Loucy (cell line): ENCODE measurements at regions not wholly inside any gene's neighbourhood (a gene's known extent, or its start where the extent isn't known, plus 50 kb on each side); places are given as distances from the start of the nearest gene placed in this dataset.

Experiments
- H2AFZ ChIP-seq: fragments of 200-600 bp; sonication (generic); 2 replicates; pipeline ENCODE4 v1.6.0; 2016; ENCODE audit warnings: antibody characterized with exemption, mild to moderate bottlenecking, low read length, moderate library complexity
- H3F3A ChIP-seq: fragments of 200-600 bp; 2 replicates; pipeline ENCODE4 v1.6.0; 2016; ENCODE audit warnings: antibody characterized with exemption, low read depth, mild to moderate bottlenecking
- H3K27me3 ChIP-seq: fragments of 200-600 bp; sonication (generic); 2 replicates; pipeline ENCODE4 v1.6.1; 2014; ENCODE audit warnings: low read length, mild to moderate bottlenecking; ENCODE audit not compliant: insufficient read depth, poor library complexity, severe bottlenecking
- H3K36me3 ChIP-seq: fragments of 200-600 bp; sonication (generic); 2 replicates; pipeline ENCODE4 v1.6.1; 2016; ENCODE audit warnings: low read length; ENCODE audit not compliant: insufficient read depth
- H3K4me1 ChIP-seq: fragments of 200-600 bp; sonication (generic); 2 replicates; pipeline ENCODE4 v1.5.1; 2014; ENCODE audit warnings: low read length, mild to moderate bottlenecking; ENCODE audit not compliant: insufficient read depth, poor library complexity, severe bottlenecking
- H3K4me2 ChIP-seq: fragments of 200-600 bp; sonication (generic); 2 replicates; pipeline ENCODE4 v1.6.0; 2014; ENCODE audit warnings: antibody characterized with exemption, low read length, low read depth, mild to moderate bottlenecking; ENCODE audit not compliant: poor library complexity, severe bottlenecking
- H3K4me3 ChIP-seq: fragments of 200-600 bp; sonication (generic); 2 replicates; pipeline ENCODE4 v1.5.1; 2014; ENCODE audit warnings: low read length, mild to moderate bottlenecking, mixed read lengths; ENCODE audit not compliant: poor library complexity, severe bottlenecking
- H3K79me2 ChIP-seq: fragments of 200-600 bp; sonication (generic); 2 replicates; pipeline ENCODE4 v1.6.1; 2014; ENCODE audit warnings: low read length; ENCODE audit not compliant: insufficient read depth
- H3K9ac ChIP-seq: fragments of 200-600 bp; sonication (generic); 2 replicates; pipeline ENCODE4 v1.6.0; 2014; ENCODE audit warnings: mild to moderate bottlenecking, low read depth, low read length, moderate library complexity; ENCODE audit not compliant: poor library complexity, severe bottlenecking
- H3K9me2 ChIP-seq: fragments of 200-600 bp; sonication (generic); replicated peaks from 2 replicates; pipeline ENCODE4 v1.6.1; 2016; ENCODE audit warnings: low read depth, low read length, mixed read lengths
- H3K9me3 ChIP-seq: fragments of 200-600 bp; sonication (generic); 2 replicates; pipeline ENCODE4 v1.6.1; 2014; ENCODE audit warnings: mild to moderate bottlenecking, antibody characterized with exemption, low read length, low read depth; ENCODE audit not compliant: insufficient read depth
- H4K20me1 ChIP-seq: fragments of 200-600 bp; sonication (generic); 2 replicates; pipeline ENCODE4 v1.6.0; 2014; ENCODE audit warnings: antibody characterized with exemption, low read length, mild to moderate bottlenecking; ENCODE audit not compliant: insufficient read depth, poor library complexity, severe bottlenecking
- CTCF ChIP-seq: fragments of 200-600 bp; sonication (generic); conservative IDR thresholded peaks from 2 replicates; pipeline ENCODE4 v1.5.1; 2014; ENCODE audit warnings: mild to moderate bottlenecking, antibody characterized with exemption, low read length
- EZH2phosphoT487 ChIP-seq: fragments of 200-600 bp; IDR thresholded peaks from 2 replicates; pipeline ENCODE4 v1.6.1; 2018; ENCODE audit warnings: antibody characterized with exemption, mild to moderate bottlenecking, moderate library complexity, borderline replicate concordance

DNA sequence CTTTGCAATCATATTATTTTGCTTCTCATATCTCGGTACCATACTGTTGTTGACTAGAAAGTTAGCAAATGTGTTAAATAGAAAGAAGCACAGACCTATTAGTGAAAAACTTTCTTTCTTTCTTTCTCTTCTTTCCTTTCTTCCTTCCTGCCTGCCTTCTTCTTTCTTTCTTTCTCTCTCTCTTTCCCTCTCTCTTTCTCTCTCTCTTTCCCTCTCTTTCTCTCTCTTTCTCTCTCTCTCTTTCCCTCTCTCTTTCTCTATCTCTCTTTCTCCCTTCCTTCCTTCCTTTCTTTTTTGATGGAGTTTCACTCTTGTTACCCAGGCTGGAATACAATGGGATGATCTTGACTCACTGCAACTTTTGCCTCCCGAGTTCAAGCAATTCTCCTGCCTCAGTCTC, 1160.6 kb downstream of the GATA3 start:
- Histone ChIP-seq H3K4me1 (no peaks in the 10 kb centered on the region), H3K79me2 (no peaks in the 10 kb centered on the region), H3K9me3 (no peaks in the 10 kb centered on the region), H3K4me2 (no peak overlapping the region), H3K4me3 (no peak overlapping the region), H3K9me2 (no peaks in the 10 kb centered on the region), H3K9ac (no peak overlapping the region), H4K20me1 (no peaks in the 10 kb centered on the region), H2AFZ (no peak overlapping the region), H3K27me3 (no peaks in the 10 kb centered on the region), H3F3A (no peaks in the 10 kb centered on the region), H3K36me3 (no peaks in the 10 kb centered on the region)
- TF ChIP-seq EZH2phosphoT487 (no peak), CTCF (no peak)

DNA sequence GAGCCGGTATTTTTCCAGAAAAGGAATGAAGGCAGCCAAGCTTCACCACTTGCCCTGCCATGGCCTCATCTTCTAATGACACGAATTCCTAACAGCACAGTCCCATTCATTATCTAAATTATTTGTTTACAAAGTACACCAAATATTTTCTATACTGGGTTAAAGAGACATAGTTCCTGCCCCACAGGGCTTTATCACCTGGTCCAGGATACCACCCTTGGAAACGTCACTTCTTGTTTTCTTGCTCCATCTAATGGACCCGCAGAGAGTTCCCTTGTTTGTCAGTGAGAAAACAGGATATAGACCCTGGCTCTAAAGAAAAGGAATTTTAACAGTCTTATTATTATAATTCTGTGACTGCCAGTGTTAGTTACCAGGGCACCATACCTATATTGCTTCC, 1165.4 kb downstream of the GATA3 start:
- Histone ChIP-seq H3F3A (no peaks in the 10 kb centered on the region), H3K9me2 (no peaks in the 10 kb centered on the region), H3K9ac (no peak overlapping the region), H3K79me2 (no peaks in the 10 kb centered on the region), H4K20me1 (no peaks in the 10 kb centered on the region), H3K4me2 (no peak overlapping the region), H3K4me3 (no peak overlapping the region), H3K4me1 (no peaks in the 10 kb centered on the region), H3K27me3 (no peaks in the 10 kb centered on the region), H3K9me3 (no peaks in the 10 kb centered on the region), H3K36me3 (no peaks in the 10 kb centered on the region), H2AFZ (no peak overlapping the region)
- TF ChIP-seq EZH2phosphoT487 (no peak), CTCF (no peak)

DNA sequence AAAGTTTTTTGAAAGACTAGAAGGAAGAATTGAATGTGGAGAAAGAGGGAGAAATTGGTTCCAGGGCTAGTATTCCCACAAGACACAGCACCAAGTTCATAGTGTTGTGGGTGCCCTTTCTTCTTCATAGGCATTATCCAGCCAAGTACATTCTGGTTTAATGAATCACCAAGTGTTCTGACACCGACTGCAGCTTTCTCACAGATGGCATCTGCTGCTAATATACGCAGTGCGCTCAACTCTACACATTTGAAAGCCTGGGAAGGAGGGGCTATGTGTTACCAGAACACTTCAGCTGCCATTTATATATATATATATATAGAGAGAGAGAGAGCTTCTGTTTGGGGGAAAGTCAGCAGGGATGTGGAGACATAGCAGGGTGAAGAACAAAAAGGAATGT, 1168.4 kb downstream of the GATA3 start:
- no peak overlapping the region for H3K9ac ChIP-seq
- H4K20me1 ChIP-seq = no peaks in the 10 kb centered on the region
- no peaks in the 10 kb centered on the region for H3K79me2 ChIP-seq
- H2AFZ ChIP-seq = no peak overlapping the region
- no peaks in the 10 kb centered on the region for H3F3A ChIP-seq
- TF ChIP-seq CTCF = no peak
- TF ChIP-seq EZH2phosphoT487 = no peak
- no peaks in the 10 kb centered on the region for H3K9me3 ChIP-seq
- no peaks in the 10 kb centered on the region for H3K27me3 ChIP-seq
- no peak overlapping the region for H3K4me2 ChIP-seq
- H3K36me3 ChIP-seq = no peaks in the 10 kb centered on the region
- no peaks in the 10 kb centered on the region for H3K4me1 ChIP-seq
- no peak overlapping the region for H3K4me3 ChIP-seq
- no peaks in the 10 kb centered on the region for H3K9me2 ChIP-seq
